DMS 273 treated with DMSO at 0.1 percent for 48 hours (cell line): ENCODE measurements at regions not wholly inside any gene's neighbourhood (a gene's known extent, or its start where the extent isn't known, plus 50 kb on each side); places are given as distances from the start of the nearest gene placed in this dataset.
"Not testable (repeated sequence)": the region's sequence is repeated elsewhere in the genome, so short reads cannot be mapped to it uniquely, and the experiment has no call there.

Experiments
- DNase-seq: peaks from one replicate; lab custom pipeline; 2025; lab: John Stamatoyannopoulos, UW

DNA sequence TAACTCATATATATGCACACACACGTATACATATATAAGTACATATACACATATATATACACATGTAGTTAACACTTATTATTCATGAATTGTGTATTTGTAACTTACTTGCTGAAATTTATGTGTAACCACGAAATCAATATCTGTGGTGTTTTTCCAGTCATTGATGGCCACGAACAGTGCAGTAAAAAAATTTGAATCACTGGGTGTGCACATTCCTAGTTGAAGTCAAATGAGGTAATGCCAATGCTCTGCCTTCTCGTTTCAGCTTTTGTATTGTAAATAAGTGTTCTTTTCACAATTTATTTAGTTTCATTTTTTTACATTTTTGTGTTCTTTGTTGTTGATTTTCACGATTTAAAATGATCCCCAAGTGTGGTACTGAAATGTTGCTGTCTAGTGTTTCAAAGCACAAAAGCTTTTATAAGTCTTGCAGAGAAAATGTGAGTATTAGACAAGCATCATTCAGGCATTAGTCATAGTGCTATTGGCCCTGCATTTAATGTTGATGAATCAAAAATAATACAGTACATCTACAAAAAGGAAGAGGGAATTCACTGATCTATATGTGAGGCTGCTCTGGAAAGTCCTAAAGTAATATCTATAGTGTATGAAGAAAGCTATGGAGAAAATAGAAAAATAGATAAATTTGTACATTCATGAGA lies 419.0 kb downstream of the DSC3 start:
- no peak for DNase-seq

- DNase-seq: no peak
Measured at GRCh38 chr18:30622635-30623034, 419.9 kb downstream of the DSC3 start.

GRCh38 chr18:30622104-30622503 lies 420.4 kb downstream of the DSC3 start:
- DNase-seq: no peak

GRCh38 chr18:30618567-30618966 lies 424.0 kb downstream of the DSC3 start:
- no peak for DNase-seq

DNA sequence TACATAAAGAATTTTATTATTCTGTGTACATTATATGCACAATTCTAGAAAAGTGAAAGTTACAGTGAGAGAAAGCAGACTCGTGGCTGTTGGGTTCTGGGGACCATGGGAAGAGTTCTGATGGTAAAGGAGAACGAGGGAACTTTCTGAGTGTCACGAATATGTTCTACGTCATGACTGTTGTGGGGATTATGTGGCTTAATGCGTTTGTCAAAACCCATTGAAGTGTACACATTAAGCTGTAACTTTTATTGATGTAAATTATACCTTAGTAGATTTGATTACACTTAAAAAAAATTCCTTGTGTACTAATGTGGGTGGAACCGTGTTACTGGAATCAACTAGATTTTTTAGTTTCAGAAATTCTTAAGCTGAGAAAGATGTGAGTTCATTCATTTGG lies 426.1 kb downstream of the DSC3 start:
- DNase-seq: no peak

- no peak for DNase-seq
Measured at GRCh38 chr18:30613467-30613801, 429.1 kb downstream of the DSC3 start.

- DNase-seq: no peak
Measured at GRCh38 chr18:30601541-30601940, 441.0 kb downstream of the DSC3 start.

DNA sequence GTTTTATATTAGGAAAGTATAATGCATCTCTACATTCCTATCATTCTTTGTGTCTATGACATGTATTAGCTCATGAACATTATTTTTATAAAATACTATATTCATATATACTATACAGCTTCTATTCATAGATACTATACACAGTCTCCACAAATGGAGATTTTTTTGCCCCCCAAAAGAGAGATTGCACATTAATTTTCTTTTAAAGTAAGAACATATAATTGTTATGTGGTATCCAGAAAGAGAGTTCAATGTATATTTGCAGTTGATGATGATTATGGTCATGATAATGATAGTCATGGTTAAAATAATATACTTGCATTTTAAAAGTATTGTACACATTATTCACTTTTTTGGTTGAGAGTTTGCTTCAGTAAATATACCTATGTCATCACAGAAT lies 445.3 kb downstream of the DSC3 start:
- no peak for DNase-seq

DNA sequence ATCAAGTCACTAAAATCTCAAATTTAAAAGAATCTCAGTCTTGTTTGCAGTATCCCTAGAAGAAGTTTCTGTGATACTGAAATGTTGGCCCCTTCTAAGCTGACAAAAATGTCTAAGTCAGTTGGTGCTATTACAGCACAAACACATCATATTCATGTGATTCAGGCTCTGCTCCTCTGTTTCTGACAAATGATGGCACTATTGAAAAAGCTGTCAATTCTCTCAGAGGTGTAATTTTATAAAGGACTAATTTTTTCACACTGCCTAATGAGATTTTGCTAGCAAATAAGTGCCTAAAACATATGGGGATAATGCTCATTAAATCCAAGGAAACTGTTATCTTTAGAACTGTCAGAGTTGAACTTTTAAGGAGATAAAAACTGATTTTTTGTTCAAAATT lies 445.9 kb downstream of the DSC3 start:
- no peak for DNase-seq

DNA sequence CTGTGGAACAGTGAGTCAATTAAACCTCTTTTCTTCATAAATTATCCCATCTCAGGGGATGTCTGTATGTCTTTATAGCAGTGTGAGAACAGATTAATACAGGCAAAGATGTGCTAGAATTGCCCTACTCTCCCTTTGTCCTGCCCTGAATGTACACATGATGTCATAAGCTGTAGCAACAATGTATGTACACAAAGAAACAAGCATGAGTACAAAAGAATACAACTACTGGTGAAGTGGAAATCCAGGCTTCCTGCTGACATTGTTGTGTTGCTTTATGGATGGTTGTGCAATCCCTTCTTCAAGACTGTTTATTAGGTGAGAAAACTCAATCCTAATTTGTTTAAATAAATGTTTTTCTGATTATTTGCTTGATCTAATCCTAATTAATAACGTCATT lies 446.6 kb downstream of the DSC3 start:
- DNase-seq: no peak

- DNase-seq: not testable (repeated sequence)
Measured at GRCh38 chr18:30594911-30595310, 447.6 kb downstream of the DSC3 start.

GRCh38 chr18:30591462-30591861 lies 451.1 kb downstream of the DSC3 start:
- no peak for DNase-seq

GRCh38 chr18:30588673-30589164 lies 453.8 kb downstream of the DSC3 start:
- no peak for DNase-seq

GRCh38 chr18:30583768-30584167 lies 458.8 kb downstream of the DSC3 start:
- DNase-seq: no peak

DNA sequence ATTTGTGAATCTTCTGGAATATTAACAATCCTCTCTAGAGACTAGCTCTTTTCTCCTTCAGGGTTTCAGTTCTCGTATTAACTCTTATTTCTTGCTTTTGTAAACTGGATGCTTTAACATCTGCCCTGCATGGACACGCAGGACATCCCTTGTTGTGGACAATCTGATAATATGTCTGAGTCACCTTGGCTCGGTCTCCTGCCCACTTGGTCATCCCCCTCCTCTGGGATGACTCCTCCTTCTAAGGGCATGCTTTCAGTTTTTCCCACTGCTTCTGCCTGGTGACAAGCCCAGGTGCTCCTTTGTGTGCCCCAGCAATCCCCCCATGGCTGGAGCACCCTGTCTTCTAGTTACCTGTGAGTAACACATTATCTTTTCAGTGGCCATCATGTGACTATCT lies 460.5 kb downstream of the DSC3 start:
- no peak for DNase-seq

DNA sequence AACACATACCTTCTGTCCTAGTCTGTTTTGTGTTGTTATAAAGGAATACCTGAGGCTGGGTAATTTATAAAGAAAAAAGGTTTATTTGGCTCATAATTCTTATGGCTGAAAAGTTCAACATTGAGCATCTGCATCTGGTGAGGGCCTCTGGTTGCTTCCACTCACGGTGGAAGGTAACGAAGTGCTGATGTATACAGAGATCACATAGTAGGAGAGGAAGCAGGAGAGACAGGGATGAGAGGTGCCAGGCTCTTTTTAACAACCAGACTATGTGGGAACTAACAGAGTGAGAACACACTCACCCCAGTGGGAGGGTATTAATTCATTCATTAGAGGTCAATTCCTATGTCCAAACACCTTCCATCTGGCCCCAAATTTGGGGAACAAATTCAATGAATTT lies 463.8 kb downstream of the DSC3 start:
- DNase-seq: no peak

- no peak for DNase-seq
Measured at GRCh38 chr18:30572214-30572613, 470.3 kb downstream of the DSC3 start.

- no peak for DNase-seq
Measured at GRCh38 chr18:30568333-30568732, 474.2 kb downstream of the DSC3 start.

- DNase-seq: no peak
Measured at GRCh38 chr18:30566877-30567276, 475.7 kb downstream of the DSC3 start.

GRCh38 chr18:30562231-30562630 lies 480.3 kb downstream of the DSC3 start:
- no peak for DNase-seq

GRCh38 chr18:30556112-30556511 lies 486.4 kb downstream of the DSC3 start:
- no peak for DNase-seq

DNA sequence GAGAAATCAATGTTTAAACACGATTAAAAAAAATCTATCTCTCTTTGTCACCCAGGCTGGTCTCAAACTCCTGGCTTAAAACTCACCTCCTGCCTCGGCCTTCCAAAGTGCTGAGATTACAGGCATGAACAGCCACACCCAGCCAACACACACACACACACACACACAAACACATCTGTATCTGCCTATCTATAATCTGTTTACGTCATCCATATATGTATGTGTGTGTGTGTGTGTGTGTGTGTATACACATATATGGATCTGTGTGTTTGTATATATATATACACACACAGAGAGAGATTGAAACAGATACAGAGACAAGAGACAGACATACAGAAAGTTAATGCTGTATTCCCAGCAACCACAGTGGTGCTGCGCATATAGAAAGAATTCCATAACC lies 497.1 kb downstream of the DSC3 start:
- DNase-seq: no peak

- DNase-seq: no peak
Measured at GRCh38 chr18:30544141-30544540, 498.4 kb downstream of the DSC3 start.

- no peak for DNase-seq
Measured at GRCh38 chr18:30533716-30534115, 508.8 kb downstream of the DSC3 start.

DNA sequence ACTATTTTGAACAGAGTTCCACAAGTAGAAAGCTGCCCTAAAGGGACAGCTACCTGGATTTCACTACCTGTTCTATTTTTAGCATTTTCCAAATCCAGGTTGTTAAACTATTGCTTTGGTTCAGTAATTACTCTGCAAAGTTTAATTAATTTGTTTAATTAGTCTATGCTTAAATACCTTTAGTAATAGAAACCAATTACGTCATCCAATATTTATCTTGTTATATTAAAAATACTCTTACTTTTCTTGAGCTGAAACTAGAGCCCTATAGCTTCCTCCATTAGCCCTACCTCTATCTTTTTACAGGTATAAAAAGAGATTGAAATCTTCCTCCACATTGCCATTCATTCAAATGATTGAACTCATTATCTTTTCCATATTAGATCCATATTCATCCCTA lies 514.6 kb downstream of the DSC3 start:
- DNase-seq: no peak
